ENCODE measurements at regions not wholly inside any gene's neighbourhood (a gene's known extent, or its start where the extent isn't known, plus 50 kb on each side); places are given as distances from the start of the nearest gene placed in this dataset.

DNA sequence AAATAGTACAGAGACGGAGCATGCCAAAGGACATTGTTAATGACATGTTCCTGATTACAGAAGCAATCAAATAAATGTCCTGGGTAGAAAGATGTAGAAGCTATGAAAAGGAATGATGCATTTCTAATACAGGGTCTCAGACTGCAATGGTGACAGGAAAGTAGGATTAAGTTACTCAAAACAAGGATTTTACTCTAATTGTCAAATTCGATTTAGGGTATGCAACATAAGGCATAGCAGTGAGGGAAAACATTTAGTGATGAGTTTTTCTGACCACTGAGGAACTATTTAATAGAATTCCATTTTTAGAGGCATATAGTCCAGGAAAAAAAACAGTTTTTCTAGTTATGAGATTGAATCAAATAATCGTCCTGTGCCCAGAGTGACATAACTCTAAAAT, 715.1 kb upstream of the ACO1 start:
- TF ChIP-seq, protein P1, sequence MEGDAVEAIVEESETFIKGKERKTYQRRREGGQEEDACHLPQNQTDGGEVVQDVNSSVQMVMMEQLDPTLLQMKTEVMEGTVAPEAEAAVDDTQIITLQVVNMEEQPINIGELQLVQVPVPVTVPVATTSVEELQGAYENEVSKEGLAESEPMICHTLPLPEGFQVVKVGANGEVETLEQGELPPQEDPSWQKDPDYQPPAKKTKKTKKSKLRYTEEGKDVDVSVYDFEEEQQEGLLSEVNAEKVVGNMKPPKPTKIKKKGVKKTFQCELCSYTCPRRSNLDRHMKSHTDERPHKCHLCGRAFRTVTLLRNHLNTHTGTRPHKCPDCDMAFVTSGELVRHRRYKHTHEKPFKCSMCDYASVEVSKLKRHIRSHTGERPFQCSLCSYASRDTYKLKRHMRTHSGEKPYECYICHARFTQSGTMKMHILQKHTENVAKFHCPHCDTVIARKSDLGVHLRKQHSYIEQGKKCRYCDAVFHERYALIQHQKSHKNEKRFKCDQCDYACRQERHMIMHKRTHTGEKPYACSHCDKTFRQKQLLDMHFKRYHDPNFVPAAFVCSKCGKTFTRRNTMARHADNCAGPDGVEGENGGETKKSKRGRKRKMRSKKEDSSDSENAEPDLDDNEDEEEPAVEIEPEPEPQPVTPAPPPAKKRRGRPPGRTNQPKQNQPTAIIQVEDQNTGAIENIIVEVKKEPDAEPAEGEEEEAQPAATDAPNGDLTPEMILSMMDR (tag by site-specific recombination; IDR thresholded peaks at IDR 0.05) = no peak
- TF ChIP-seq, protein P2, sequence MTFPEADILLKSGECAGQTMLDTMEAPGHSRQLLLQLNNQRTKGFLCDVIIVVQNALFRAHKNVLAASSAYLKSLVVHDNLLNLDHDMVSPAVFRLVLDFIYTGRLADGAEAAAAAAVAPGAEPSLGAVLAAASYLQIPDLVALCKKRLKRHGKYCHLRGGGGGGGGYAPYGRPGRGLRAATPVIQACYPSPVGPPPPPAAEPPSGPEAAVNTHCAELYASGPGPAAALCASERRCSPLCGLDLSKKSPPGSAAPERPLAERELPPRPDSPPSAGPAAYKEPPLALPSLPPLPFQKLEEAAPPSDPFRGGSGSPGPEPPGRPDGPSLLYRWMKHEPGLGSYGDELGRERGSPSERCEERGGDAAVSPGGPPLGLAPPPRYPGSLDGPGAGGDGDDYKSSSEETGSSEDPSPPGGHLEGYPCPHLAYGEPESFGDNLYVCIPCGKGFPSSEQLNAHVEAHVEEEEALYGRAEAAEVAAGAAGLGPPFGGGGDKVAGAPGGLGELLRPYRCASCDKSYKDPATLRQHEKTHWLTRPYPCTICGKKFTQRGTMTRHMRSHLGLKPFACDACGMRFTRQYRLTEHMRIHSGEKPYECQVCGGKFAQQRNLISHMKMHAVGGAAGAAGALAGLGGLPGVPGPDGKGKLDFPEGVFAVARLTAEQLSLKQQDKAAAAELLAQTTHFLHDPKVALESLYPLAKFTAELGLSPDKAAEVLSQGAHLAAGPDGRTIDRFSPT (tag by site-specific recombination; IDR thresholded peaks at IDR 0.05) = no peak
- TF ChIP-seq, protein P3, sequence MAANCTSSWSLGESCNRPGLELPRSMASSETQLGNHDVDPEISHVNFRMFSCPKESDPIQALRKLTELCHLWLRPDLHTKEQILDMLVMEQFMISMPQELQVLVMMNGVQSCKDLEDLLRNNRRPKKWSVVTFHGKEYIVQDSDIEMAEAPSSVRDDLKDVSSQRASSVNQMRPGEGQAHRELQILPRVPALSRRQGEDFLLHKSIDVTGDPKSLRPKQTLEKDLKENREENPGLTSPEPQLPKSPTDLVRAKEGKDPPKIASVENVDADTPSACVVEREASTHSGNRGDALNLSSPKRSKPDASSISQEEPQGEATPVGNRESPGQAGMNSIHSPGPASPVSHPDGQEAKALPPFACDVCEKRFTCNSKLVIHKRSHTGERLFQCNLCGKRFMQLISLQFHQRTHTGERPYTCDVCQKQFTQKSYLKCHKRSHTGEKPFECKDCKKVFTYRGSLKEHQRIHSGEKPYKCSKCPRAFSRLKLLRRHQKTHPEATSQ (tag by site-specific recombination; IDR thresholded peaks at IDR 0.05) = no peak
- TF ChIP-seq ZFP37 (tag by site-specific recombination; IDR thresholded peaks at IDR 0.05) (no peak), ZNF571 (tag by site-specific recombination; IDR thresholded peaks at IDR 0.05) (no peak), YY1 (tag by site-specific recombination; IDR thresholded peaks at IDR 0.05) (no peak), ZBTB17 (tag by site-specific recombination; IDR thresholded peaks at IDR 0.05) (no peak), GLI4 (tag by site-specific recombination; IDR thresholded peaks at IDR 0.05) (no peak), ZNF214 (tag by site-specific recombination; IDR thresholded peaks at IDR 0.05; ENCODE audit: borderline replicate concordance) (no peak)
- TF ChIP-seq, protein P4, sequence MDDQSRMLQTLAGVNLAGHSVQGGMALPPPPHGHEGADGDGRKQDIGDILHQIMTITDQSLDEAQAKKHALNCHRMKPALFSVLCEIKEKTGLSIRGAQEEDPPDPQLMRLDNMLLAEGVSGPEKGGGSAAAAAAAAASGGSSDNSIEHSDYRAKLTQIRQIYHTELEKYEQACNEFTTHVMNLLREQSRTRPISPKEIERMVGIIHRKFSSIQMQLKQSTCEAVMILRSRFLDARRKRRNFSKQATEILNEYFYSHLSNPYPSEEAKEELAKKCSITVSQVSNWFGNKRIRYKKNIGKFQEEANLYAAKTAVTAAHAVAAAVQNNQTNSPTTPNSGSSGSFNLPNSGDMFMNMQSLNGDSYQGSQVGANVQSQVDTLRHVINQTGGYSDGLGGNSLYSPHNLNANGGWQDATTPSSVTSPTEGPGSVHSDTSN (CRISPR knock-in tag; IDR thresholded peaks at IDR 0.05) = no peak
- TF ChIP-seq, protein P5, sequence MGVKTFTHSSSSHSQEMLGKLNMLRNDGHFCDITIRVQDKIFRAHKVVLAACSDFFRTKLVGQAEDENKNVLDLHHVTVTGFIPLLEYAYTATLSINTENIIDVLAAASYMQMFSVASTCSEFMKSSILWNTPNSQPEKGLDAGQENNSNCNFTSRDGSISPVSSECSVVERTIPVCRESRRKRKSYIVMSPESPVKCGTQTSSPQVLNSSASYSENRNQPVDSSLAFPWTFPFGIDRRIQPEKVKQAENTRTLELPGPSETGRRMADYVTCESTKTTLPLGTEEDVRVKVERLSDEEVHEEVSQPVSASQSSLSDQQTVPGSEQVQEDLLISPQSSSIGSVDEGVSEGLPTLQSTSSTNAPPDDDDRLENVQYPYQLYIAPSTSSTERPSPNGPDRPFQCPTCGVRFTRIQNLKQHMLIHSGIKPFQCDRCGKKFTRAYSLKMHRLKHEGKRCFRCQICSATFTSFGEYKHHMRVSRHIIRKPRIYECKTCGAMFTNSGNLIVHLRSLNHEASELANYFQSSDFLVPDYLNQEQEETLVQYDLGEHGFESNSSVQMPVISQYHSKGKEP (tag by site-specific recombination; IDR thresholded peaks at IDR 0.05) = no peak

Data from HEK293 (cell line).